RWPE2 (cell line): ENCODE measurements at regions not wholly inside any gene's neighbourhood (a gene's known extent, or its start where the extent isn't known, plus 50 kb on each side); places are given as distances from the start of the nearest gene placed in this dataset.

Experiments
- ATAC-seq: fragments of 200-7000 bp; cut with Tn5 transposase; 3 replicates; pipeline ENCODE4 v1.9.1; 2021; ENCODE audit warnings: low read depth
- DNase-seq: peaks from one replicate; pipeline ENCODE4 v3.0.0-alpha.2; 2020; ENCODE audit warnings: low spot score
- H3K27ac ChIP-seq: fragments of 450-650 bp; 2 replicates; pipeline ENCODE4 v1.5.1; 2017; ENCODE audit warnings: mild to moderate bottlenecking; ENCODE audit not compliant: poor library complexity, severe bottlenecking
- H3K27me3 ChIP-seq: fragments of 250-450 bp; sonication (Bioruptor Pico); 2 replicates; pipeline ENCODE4 v1.5.1; 2021; ENCODE audit warnings: mild to moderate bottlenecking, moderate library complexity; ENCODE audit not compliant: insufficient read depth, poor library complexity, severe bottlenecking
- H3K36me3 ChIP-seq: fragments of 250-450 bp; sonication (Bioruptor Pico); 2 replicates; pipeline ENCODE4 v1.5.1; 2020; ENCODE audit warnings: low read depth, mild to moderate bottlenecking, moderate library complexity
- H3K4me1 ChIP-seq: fragments of 250-450 bp; sonication (Bioruptor Pico); 2 replicates; pipeline ENCODE4 v1.5.1; 2021; ENCODE audit warnings: mild to moderate bottlenecking, moderate library complexity; ENCODE audit not compliant: insufficient read depth, poor library complexity, severe bottlenecking
- H3K4me3 ChIP-seq: fragments of 250-450 bp; sonication (Bioruptor Pico); 2 replicates; pipeline ENCODE4 v1.5.1; 2021; ENCODE audit warnings: mild to moderate bottlenecking, moderate library complexity; ENCODE audit not compliant: severe bottlenecking
- H3K9me3 ChIP-seq: fragments of 250-450 bp; sonication (Bioruptor Pico); 2 replicates; pipeline ENCODE4 v1.5.1; 2021; ENCODE audit warnings: mild to moderate bottlenecking, moderate library complexity; ENCODE audit not compliant: severe bottlenecking
- TF ChIP-seq, protein P1 (sequence below): fragments of 450-650 bp; IDR thresholded peaks from one replicate; pipeline ENCODE4 v1.5.1; 2017; ENCODE audit warnings: mild to moderate bottlenecking, moderate library complexity; ENCODE audit not compliant: poor library complexity, severe bottlenecking

- Histone ChIP-seq H3K9me3 (no peaks in the 10 kb centered on the region), H3K27me3 (no peaks in the 10 kb centered on the region), H3K36me3 (no peaks in the 10 kb centered on the region), H3K4me1 (peaks cover 26% of the 10 kb centered on the region), H3K4me3 (no peak overlapping the region), H3K27ac (no peak overlapping the region)
- TF ChIP-seq, protein P1, sequence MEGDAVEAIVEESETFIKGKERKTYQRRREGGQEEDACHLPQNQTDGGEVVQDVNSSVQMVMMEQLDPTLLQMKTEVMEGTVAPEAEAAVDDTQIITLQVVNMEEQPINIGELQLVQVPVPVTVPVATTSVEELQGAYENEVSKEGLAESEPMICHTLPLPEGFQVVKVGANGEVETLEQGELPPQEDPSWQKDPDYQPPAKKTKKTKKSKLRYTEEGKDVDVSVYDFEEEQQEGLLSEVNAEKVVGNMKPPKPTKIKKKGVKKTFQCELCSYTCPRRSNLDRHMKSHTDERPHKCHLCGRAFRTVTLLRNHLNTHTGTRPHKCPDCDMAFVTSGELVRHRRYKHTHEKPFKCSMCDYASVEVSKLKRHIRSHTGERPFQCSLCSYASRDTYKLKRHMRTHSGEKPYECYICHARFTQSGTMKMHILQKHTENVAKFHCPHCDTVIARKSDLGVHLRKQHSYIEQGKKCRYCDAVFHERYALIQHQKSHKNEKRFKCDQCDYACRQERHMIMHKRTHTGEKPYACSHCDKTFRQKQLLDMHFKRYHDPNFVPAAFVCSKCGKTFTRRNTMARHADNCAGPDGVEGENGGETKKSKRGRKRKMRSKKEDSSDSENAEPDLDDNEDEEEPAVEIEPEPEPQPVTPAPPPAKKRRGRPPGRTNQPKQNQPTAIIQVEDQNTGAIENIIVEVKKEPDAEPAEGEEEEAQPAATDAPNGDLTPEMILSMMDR, result no peak
- DNase-seq, result no peak
- no peak for ATAC-seq
Measured at GRCh38 chr15:100735129-100736053, 133.0 kb downstream of the ASB7 start.

DNA sequence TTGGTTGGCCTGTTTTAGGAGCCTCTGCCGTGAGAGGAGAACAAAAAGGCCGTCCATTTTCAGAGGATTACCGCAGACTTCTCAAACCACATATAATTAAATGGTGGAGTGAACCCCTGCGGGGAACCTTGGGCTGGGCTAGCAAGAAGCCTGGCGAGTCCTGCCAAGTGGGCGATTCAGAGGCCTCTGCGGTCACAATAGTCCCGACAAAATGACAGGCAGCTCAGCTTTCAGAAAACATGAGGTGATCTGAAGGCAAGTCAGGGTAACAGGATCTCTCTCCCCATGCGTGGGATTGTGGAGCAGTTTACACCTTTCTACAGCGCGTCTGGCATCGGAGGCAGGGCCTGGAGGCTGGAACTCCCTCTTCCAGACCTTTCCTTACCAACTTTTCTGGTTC is 134.8 kb downstream of the ASB7 start:
- Histone ChIP-seq H3K27ac (no peak overlapping the region), H3K4me1 (peaks cover 35% of the 10 kb centered on the region), H3K9me3 (no peaks in the 10 kb centered on the region), H3K27me3 (no peaks in the 10 kb centered on the region), H3K36me3 (no peaks in the 10 kb centered on the region), H3K4me3 (no peak overlapping the region)
- ATAC-seq (no peak), DNase-seq (no peak)
- TF ChIP-seq, protein P1, result no peak

GRCh38 chr15:100738614-100739013 is 136.2 kb downstream of the ASB7 start:
- DNase-seq, result no peak
- TF ChIP-seq, protein P1, result no peak
- H3K4me3 ChIP-seq, result no peak overlapping the region
- no peak overlapping the region for H3K27ac ChIP-seq
- H3K4me1 ChIP-seq, result peaks cover 21% of the 10 kb centered on the region
- no peaks in the 10 kb centered on the region for H3K36me3 ChIP-seq
- no peak for ATAC-seq
- no peaks in the 10 kb centered on the region for H3K9me3 ChIP-seq
- no peaks in the 10 kb centered on the region for H3K27me3 ChIP-seq

DNA sequence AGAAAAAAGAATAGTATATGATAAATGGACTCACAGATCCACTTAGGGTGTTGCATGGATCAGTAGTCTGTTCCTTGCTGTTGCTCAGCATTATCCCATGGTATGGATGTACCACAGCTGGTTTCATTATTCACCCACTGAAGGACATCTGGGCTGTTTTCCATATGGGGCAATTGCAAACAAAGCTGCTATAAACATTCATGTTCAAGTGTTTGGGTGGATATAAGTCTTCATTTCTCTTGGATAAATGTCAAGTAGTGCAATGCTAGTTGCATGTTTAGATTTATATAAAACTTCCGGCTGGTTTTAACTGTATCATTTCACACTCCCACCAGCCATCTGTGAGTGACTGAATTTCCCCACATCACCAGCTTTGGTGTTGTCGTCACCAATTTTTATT is 137.7 kb downstream of the ASB7 start:
- TF ChIP-seq, protein P1, result no peak

DNA sequence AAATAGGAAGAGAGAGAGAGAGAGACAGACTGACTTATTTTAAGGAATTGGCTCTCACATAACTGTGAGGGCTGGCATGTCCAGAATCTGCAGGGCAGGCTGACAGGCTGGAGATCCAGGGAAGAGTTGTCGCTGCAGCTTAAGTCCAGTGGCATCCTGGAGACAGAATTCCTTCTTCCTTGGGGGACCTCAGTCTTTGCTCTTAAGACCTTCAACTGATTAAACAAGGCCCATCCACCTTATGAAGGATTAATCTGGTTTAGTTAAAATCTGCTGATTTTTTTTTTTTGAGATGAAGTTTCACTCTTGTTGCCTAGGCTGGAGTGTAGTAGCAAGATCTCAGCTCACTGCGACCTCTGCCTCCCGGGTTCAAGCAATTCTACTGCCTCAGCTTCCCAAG is 128.0 kb upstream of the ALDH1A3 start:
- TF ChIP-seq, protein P1, result no peak
- DNase-seq, result no peak
- Histone ChIP-seq H3K36me3 (peaks cover 15% of the 10 kb centered on the region), H3K9me3 (peaks cover 6% of the 10 kb centered on the region), H3K27me3 (no peaks in the 10 kb centered on the region), H3K27ac (no peak overlapping the region), H3K4me3 (no peak overlapping the region), H3K4me1 (no peaks in the 10 kb centered on the region)
- ATAC-seq, result no peak; the same call in 2 of the 3 replicates

More for the DNA sequence above, 137.7 kb downstream of the ASB7 start:
- no peak for DNase-seq
- H3K9me3 ChIP-seq, result no peaks in the 10 kb centered on the region
- peaks cover 15% of the 10 kb centered on the region for H3K4me1 ChIP-seq
- peaks cover 9% of the 10 kb centered on the region; the same call in 1 of the 2 replicates for H3K36me3 ChIP-seq
- ATAC-seq, result no peak
- no peak overlapping the region for H3K4me3 ChIP-seq
- H3K27me3 ChIP-seq, result no peaks in the 10 kb centered on the region
- H3K27ac ChIP-seq, result peak overlapping the region; percentile 76
